Endothelial cell of umbilical vein (primary cell): ENCODE measurements at regions not wholly inside any gene's neighbourhood (a gene's known extent, or its start where the extent isn't known, plus 50 kb on each side); places are given as distances from the start of the nearest gene placed in this dataset.

Experiments
- BruUV-seq: library from RNA; stranded (reverse); fragments of 400-500 nt; replicated peaks from 2 replicates; lab custom pipeline; 2021; lab: Mats Ljungman, UMichigan
- CTCF ChIA-PET: fragments of 300-600, 350-600 bp; sonication (Branson Sonifier 250); formaldehyde crosslinking; loops from one replicate; lab custom pipeline; 2021; ENCODE audit warnings: antibody characterized with exemption, inconsistent platforms; lab: Charles Lee
- POLR2A ChIA-PET: fragments of 300-600, 350-600 bp; sonication (Branson Sonifier 250); formaldehyde crosslinking; loops from one replicate; lab custom pipeline; 2021; ENCODE audit warnings: antibody characterized with exemption, inconsistent platforms; lab: Charles Lee
- DNase-seq: peaks from one replicate; pipeline ENCODE4 v3.0.0-alpha.2; 2011; ENCODE audit warnings: low read depth, low spot score
- FAIRE-seq: peaks from 2 replicates; lab custom pipeline; 2011; peaks lifted over from hg19 to GRCh38; lab: Jason Lieb, UNC
- H2AFZ ChIP-seq: 2 replicates; pipeline ENCODE4 v1.6.0; 2012; ENCODE audit warnings: low read depth, low read length, control low read depth, inconsistent platforms
- H3K27ac ChIP-seq: 2 replicates; pipeline ENCODE4 v1.5.1; 2011; ENCODE audit warnings: low read depth, mild to moderate bottlenecking, control low read depth, low read length, moderate library complexity; ENCODE audit not compliant: insufficient read depth
- H3K27me3 ChIP-seq, 2 experiments: 2 replicates each; pipeline versions ENCODE4 v1.6.0 to v1.6.1; 2011; ENCODE audit warnings: low read length in 2 of 2, mixed read lengths in 1 of 2; ENCODE audit not compliant: control insufficient read depth in 2 of 2, insufficient read depth in 2 of 2
- H3K36me3 ChIP-seq, 2 experiments: 2 replicates in 1 of 2; 3 replicates in 1 of 2; pipeline ENCODE4 v1.5.1; 2011; ENCODE audit warnings: low read length in 2 of 2, mild to moderate bottlenecking in 1 of 2, moderate library complexity in 1 of 2; ENCODE audit not compliant: control insufficient read depth in 2 of 2, insufficient read depth in 2 of 2; ENCODE audit errors: extremely low read depth in 1 of 2
- H3K4me1 ChIP-seq: 3 replicates; pipeline ENCODE4 v1.5.1; 2011; ENCODE audit warnings: mild to moderate bottlenecking, low read length; ENCODE audit not compliant: control insufficient read depth, insufficient read depth; ENCODE audit errors: extremely low read depth
- H3K4me2 ChIP-seq: 2 replicates; pipeline ENCODE4 v1.6.1; 2011; ENCODE audit warnings: low read length, control low read depth, mixed read lengths; ENCODE audit not compliant: insufficient read depth
- H3K4me3 ChIP-seq, 3 experiments: fragments of 200-600 bp in 1 of 3; sonication (generic), shearing (Covaris generic) in 1 of 3; replicated peaks in 1 of 3; 2 replicates each; pipeline ENCODE4 v1.5.1; 2011 to 2016; ENCODE audit warnings: control low read depth in 3 of 3, low read length in 3 of 3, mild to moderate bottlenecking in 2 of 3, inconsistent platforms in 1 of 3, low read depth in 1 of 3, moderate library complexity in 1 of 3; ENCODE audit not compliant: insufficient read depth in 1 of 3
- H3K79me2 ChIP-seq: 2 replicates; pipeline ENCODE4 v1.6.0; 2012; ENCODE audit warnings: low read length, inconsistent platforms; ENCODE audit not compliant: control insufficient read depth, insufficient read depth
- H3K9ac ChIP-seq: replicated peaks from 2 replicates; pipeline ENCODE3; 2011; ENCODE audit warnings: low read length, control low read depth; ENCODE audit not compliant: insufficient read depth; ENCODE audit errors: extremely low read depth
- H3K9me1 ChIP-seq: replicated peaks from 3 replicates; pipeline ENCODE4 v1.6.0; 2011; ENCODE audit warnings: mild to moderate bottlenecking, low read length; ENCODE audit not compliant: control insufficient read depth, insufficient read depth; ENCODE audit errors: extremely low read depth
- H3K9me3 ChIP-seq: replicated peaks from 2 replicates; pipeline ENCODE4 v1.5.1; 2012; ENCODE audit warnings: low read length, inconsistent platforms; ENCODE audit not compliant: control insufficient read depth, insufficient read depth
- H4K20me1 ChIP-seq: replicated peaks from 2 replicates; pipeline ENCODE3; 2011; ENCODE audit warnings: mild to moderate bottlenecking, low read length; ENCODE audit not compliant: control insufficient read depth, insufficient read depth; ENCODE audit errors: extremely low read depth
- EZH2 ChIP-seq: IDR thresholded peaks from 2 replicates; pipeline ENCODE4 v1.6.1; 2012; ENCODE audit warnings: borderline replicate concordance, low read depth, mild to moderate bottlenecking, moderate library complexity, low read length, inconsistent platforms; ENCODE audit not compliant: severe bottlenecking
- FOS ChIP-seq: IDR thresholded peaks from 2 replicates; pipeline ENCODE4 v1.6.1; 2011; ENCODE audit warnings: mild to moderate bottlenecking, low read length, moderate library complexity, borderline replicate concordance; ENCODE audit not compliant: insufficient read depth
- GATA2 ChIP-seq: IDR thresholded peaks from 2 replicates; pipeline ENCODE4 v1.7.0; 2011; ENCODE audit warnings: low read depth, mild to moderate bottlenecking, moderate library complexity, mixed read lengths, low read length; ENCODE audit not compliant: insufficient read length, insufficient read depth
- JUN ChIP-seq: IDR thresholded peaks from 2 replicates; pipeline ENCODE4 v1.6.1; 2011; ENCODE audit warnings: borderline replicate concordance, low read depth; ENCODE audit not compliant: insufficient read length, insufficient read depth
- MYC ChIP-seq: IDR thresholded peaks from one replicate; pipeline ENCODE4 v1.6.1; 2011; ENCODE audit warnings: mild to moderate bottlenecking, low read depth, low read length
- POLR2A ChIP-seq: IDR thresholded peaks from 2 replicates; pipeline ENCODE4 v1.6.1; 2012; ENCODE audit warnings: low read depth, mild to moderate bottlenecking, control low read depth, low read length
- POLR2AphosphoS5 ChIP-seq: IDR thresholded peaks from 2 replicates; pipeline ENCODE4 v1.6.1; 2012; ENCODE audit warnings: low read depth, mild to moderate bottlenecking, control low read depth, low read length, moderate library complexity; ENCODE audit not compliant: insufficient read depth
- dilution Hi-C: fragments of 300-500 bp; cut with MboI; formaldehyde crosslinking; loops from one replicate; pipeline ENCODE4 v1.15.0; 2019; ENCODE audit warnings: low sequenced_read_pairs; ENCODE audit not compliant: extremely low pct_ligation_motif_present
- intact Hi-C: fragments of 100-400 bp; cut with micrococcal nuclease; formaldehyde crosslinking; loops from one replicate; pipeline ENCODE4 v1.10.0; 2022
- TF ChIP-seq, protein P1 (sequence below), 2 donors: IDR thresholded peaks; 1 replicate in 1 of 2; 2 replicates in 1 of 2; pipeline ENCODE4 v1.5.1; 2011; ENCODE audit warnings: low read length in 2 of 2, mild to moderate bottlenecking in 2 of 2, moderate library complexity in 2 of 2, control low read depth in 1 of 2, inconsistent platforms in 1 of 2, low read depth in 1 of 2; ENCODE audit not compliant: insufficient read depth in 1 of 2; ENCODE audit errors: extremely low read depth in 1 of 2
- TF ChIP-seq, protein P2 (sequence below): IDR thresholded peaks from 2 replicates; pipeline ENCODE4 v1.6.1; 2011; ENCODE audit not compliant: insufficient read depth, insufficient read length

- H2AFZ ChIP-seq = peak overlapping the region; percentile 50
- ChIA-PET POLR2A (no interaction called here), CTCF (interaction anchor here (1.2 to 1.7 kb wide), 3 partner anchors 11 to 38 kb away, joined by 5 to 11 read pairs (median 5); no protein-coding TSS in a partner anchor)
- H3K9ac ChIP-seq = peak overlapping the region; percentile 22
- H3K79me2 ChIP-seq = no peaks in the 10 kb centered on the region
- FAIRE-seq (peak; percentile 77), DNase-seq (peak; percentile 84)
- H3K4me1 ChIP-seq = peaks cover 13% of the 10 kb centered on the region
- H3K27ac ChIP-seq = no peak overlapping the region
- dilution Hi-C loops (no loop called here), intact Hi-C loops (loop anchor here (5.0 kb wide), 1 partner anchor 77 kb away; no protein-coding TSS in a partner anchor)
- peak; percentile 75 for TF ChIP-seq FOS
- TF ChIP-seq JUN = peak; percentile 50
- no peak for TF ChIP-seq POLR2AphosphoS5
- no peak overlapping the region for H3K4me3 ChIP-seq
- no peaks in the 10 kb centered on the region for H4K20me1 ChIP-seq
- no peaks in the 10 kb centered on the region for H3K9me3 ChIP-seq
- peaks cover 4% of the 10 kb centered on the region for H3K9me1 ChIP-seq
- H3K36me3 ChIP-seq = no peaks in the 10 kb centered on the region
- no peak overlapping the region for H3K4me2 ChIP-seq
- no peaks in the 10 kb centered on the region for H3K27me3 ChIP-seq
- no TSS peak for BruUV-seq
Observed at GRCh38 chr10:61063901-61064300, 119.9 kb upstream of the RHOBTB1 start.

- no peak overlapping the region for H3K4me2 ChIP-seq
- no peak for TF ChIP-seq FOS
- no peak for TF ChIP-seq EZH2
- no peak for TF ChIP-seq JUN
- no peak for TF ChIP-seq MYC
- TF ChIP-seq GATA2 = no peak
- TF ChIP-seq POLR2AphosphoS5 = no peak
- TF ChIP-seq, protein P1, sequence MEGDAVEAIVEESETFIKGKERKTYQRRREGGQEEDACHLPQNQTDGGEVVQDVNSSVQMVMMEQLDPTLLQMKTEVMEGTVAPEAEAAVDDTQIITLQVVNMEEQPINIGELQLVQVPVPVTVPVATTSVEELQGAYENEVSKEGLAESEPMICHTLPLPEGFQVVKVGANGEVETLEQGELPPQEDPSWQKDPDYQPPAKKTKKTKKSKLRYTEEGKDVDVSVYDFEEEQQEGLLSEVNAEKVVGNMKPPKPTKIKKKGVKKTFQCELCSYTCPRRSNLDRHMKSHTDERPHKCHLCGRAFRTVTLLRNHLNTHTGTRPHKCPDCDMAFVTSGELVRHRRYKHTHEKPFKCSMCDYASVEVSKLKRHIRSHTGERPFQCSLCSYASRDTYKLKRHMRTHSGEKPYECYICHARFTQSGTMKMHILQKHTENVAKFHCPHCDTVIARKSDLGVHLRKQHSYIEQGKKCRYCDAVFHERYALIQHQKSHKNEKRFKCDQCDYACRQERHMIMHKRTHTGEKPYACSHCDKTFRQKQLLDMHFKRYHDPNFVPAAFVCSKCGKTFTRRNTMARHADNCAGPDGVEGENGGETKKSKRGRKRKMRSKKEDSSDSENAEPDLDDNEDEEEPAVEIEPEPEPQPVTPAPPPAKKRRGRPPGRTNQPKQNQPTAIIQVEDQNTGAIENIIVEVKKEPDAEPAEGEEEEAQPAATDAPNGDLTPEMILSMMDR (IDR thresholded peaks at IDR 0.05; ENCODE audit: extremely low read depth in 1 of 2, insufficient read depth in 1 of 2, low read depth in 1 of 2, low read length in 2 of 2) = no peak
- TF ChIP-seq POLR2A = no peak
- TF ChIP-seq, protein P2, sequence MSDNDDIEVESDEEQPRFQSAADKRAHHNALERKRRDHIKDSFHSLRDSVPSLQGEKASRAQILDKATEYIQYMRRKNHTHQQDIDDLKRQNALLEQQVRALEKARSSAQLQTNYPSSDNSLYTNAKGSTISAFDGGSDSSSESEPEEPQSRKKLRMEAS = no peak
- H3K27me3 ChIP-seq = no peaks in the 10 kb centered on the region
- POLR2A ChIA-PET = no interaction called here
- H3K4me1 ChIP-seq = peaks cover 13% of the 10 kb centered on the region
- intact Hi-C loops (loop anchor here (5.0 kb wide), 1 partner anchor 76 kb away; no protein-coding TSS in a partner anchor), dilution Hi-C loops (no loop called here)
- FAIRE-seq (no peak), DNase-seq (peak; percentile 16)
- H2AFZ ChIP-seq = no peak overlapping the region
- BruUV-seq = no TSS peak
- CTCF ChIA-PET = interaction anchor here (1.6 to 1.7 kb wide), 2 partner anchors 16 to 38 kb away, joined by 5 to 11 read pairs; no protein-coding TSS in a partner anchor
- no peaks in the 10 kb centered on the region for H3K79me2 ChIP-seq
- H3K9me1 ChIP-seq = peaks cover 4% of the 10 kb centered on the region
- H3K27ac ChIP-seq = no peak overlapping the region
- H4K20me1 ChIP-seq = no peaks in the 10 kb centered on the region
- no peak overlapping the region for H3K4me3 ChIP-seq
- no peaks in the 10 kb centered on the region for H3K36me3 ChIP-seq
- no peaks in the 10 kb centered on the region for H3K9me3 ChIP-seq
- H3K9ac ChIP-seq = no peak overlapping the region
Observed at GRCh38 chr10:61063034-61063433, 119.0 kb upstream of the RHOBTB1 start.
